ENCODE measurements at regions not wholly inside any gene's neighbourhood (a gene's known extent, or its start where the extent isn't known, plus 50 kb on each side); places are given as distances from the start of the nearest gene placed in this dataset.

GRCh38 chrX:4935401-4935800 is 1222.0 kb upstream of the PRKX start:
- TF ChIP-seq KHSRP (IDR thresholded peaks at IDR 0.05) (no peak), MAFG (tag; conservative IDR thresholded peaks at IDR 0.05) (no peak), MYC (IDR thresholded peaks at IDR 0.05; ENCODE audit: low read depth, low read length) (no peak), MYC (CRISPR knock-in tag; IDR thresholded peaks at IDR 0.05; ENCODE audit: borderline replicate concordance, low read depth) (no peak), EP300 (IDR thresholded peaks at IDR 0.05; ENCODE audit: low read length) (no peak), MED1 (CRISPR knock-in tag; IDR thresholded peaks at IDR 0.05; ENCODE audit: borderline replicate concordance) (no peak), CTCF (IDR thresholded peaks at IDR 0.05 in 2 of 3, conservative IDR thresholded peaks at IDR 0.05 in 1 of 3; ENCODE audit: insufficient read depth in 2 of 3, low read depth in 1 of 3, low read length in 3 of 3) (no peak)
